WI38 (cell line): ENCODE measurements at regions not wholly inside any gene's neighbourhood (a gene's known extent, or its start where the extent isn't known, plus 50 kb on each side); places are given as distances from the start of the nearest gene placed in this dataset.

Experiments
- H3K4me3 ChIP-seq: 2 replicates; pipeline ENCODE4 v1.5.1; 2011; ENCODE audit warnings: low read depth, mild to moderate bottlenecking, control low read depth, low read length
- TF ChIP-seq, protein P1 (sequence below): IDR thresholded peaks from 2 replicates; pipeline ENCODE4 v1.5.1; 2012; ENCODE audit warnings: low read depth, mild to moderate bottlenecking, control low read depth, low read length

DNA sequence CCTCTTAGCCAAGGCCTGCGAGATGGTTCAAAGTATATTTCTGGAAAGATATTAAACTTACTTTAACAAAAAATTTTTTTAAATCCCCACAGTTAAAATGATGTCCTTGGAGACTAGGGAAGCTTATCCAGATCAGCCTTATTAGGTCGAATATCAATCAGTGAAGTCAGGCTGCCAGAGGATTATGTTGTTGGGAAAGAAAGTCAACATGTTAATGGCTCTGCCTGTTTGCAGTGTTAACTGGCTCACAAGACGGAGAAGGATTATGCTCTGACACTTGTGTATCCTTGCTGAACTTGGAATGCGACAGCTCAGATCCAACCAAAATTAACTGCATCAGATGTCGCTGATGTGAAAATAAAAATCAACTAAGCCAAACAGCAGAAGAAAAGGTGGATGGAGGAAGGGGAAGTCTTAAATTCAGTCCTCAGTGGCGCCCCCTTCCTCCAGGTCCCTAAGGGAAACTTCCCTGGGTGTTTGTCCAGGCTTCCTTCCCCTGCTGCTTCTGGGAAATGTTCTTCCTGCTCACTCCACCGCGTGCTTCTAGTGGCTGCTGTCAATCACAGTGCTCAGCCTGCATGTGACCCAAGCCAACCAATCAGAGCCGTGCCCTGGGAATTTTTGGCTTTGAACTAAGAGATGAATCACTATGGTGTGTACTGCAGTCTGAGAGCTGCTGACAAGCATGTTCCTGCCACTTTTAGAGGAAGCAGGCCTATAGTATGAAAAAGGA is 690.4 kb upstream of the NRP1 start:
- no peak overlapping the region for H3K4me3 ChIP-seq
- TF ChIP-seq, protein P1, sequence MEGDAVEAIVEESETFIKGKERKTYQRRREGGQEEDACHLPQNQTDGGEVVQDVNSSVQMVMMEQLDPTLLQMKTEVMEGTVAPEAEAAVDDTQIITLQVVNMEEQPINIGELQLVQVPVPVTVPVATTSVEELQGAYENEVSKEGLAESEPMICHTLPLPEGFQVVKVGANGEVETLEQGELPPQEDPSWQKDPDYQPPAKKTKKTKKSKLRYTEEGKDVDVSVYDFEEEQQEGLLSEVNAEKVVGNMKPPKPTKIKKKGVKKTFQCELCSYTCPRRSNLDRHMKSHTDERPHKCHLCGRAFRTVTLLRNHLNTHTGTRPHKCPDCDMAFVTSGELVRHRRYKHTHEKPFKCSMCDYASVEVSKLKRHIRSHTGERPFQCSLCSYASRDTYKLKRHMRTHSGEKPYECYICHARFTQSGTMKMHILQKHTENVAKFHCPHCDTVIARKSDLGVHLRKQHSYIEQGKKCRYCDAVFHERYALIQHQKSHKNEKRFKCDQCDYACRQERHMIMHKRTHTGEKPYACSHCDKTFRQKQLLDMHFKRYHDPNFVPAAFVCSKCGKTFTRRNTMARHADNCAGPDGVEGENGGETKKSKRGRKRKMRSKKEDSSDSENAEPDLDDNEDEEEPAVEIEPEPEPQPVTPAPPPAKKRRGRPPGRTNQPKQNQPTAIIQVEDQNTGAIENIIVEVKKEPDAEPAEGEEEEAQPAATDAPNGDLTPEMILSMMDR = no peak

DNA sequence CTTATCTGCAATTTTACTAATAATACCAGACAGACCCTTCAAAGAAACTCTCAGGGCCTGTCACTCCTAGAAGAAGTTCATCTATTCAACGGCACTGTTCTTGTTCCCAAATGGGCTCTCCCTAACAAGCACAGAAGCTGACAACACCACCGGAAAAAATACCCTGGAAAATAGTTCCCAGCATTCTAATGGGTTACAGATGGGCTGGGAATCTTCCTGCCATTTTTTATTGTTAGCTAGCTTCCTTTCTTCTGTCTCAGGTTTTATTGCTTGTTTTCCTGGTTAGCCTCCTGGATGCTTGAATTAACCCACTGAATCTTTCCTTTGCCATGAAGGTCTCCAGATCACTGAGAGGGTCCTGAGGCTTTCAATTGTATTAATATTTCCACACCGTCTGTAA is 689.8 kb upstream of the NRP1 start:
- H3K4me3 ChIP-seq = no peak overlapping the region
- TF ChIP-seq, protein P1 = no peak

DNA sequence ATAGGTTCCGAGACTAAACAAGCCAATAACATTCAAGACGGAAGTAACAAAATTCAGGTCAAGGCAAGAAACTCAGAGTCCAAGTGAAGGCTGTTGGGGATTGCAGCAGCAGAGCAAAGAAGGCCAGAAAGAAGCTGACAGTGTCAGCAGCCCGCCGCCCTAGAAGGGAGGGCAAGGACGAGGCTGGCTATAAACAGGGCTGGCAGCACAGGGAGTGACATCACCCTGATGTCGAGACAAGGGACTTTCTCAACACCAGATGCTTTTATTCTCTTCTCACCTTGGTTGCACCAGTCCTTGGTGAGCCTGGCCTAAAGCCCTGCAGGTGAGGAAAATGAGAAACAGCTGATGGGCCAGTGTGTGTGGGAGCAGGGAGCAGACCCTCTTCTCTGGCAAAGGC is 687.7 kb upstream of the NRP1 start:
- TF ChIP-seq, protein P1 = no peak
- no peak overlapping the region for H3K4me3 ChIP-seq

DNA sequence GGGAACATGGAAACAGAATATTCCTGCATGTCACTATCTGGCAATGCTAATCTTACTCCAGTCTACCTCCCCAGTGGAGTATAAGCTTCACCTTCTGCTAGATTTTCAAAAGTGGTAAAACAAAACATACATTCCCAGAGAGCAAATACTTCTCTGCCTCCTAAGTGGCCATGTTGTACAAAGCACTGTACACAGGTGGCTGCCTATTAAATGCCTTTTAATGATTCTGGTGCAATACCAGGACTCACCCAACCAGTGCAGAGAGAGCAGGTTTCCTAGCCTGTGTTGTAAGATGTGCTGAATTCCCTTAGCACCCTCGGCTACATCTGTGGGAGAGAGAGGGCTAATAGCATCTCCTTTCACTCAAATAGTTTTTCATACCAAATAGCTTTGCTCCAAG is 684.3 kb upstream of the NRP1 start:
- TF ChIP-seq, protein P1 = no peak
- H3K4me3 ChIP-seq = no peak overlapping the region

DNA sequence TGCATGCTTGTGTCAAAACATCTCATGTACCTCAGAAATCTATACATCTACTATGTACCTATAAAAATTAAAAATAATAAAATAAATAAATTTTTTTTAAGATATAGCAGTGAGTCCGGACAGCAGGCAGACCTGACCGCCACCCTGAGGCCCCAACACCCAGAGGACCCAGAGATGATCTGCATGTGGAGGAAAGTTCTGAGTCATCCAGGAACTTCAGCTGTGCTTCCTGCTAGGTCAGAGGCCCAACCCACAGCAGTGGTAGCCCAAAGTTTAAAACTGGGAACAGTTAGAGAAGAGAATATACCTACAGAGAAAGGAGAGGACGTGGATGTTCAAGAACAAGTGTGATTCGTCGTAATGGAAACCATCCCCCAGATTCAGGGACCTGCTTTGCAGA is 683.7 kb upstream of the NRP1 start:
- H3K4me3 ChIP-seq = no peak overlapping the region
- TF ChIP-seq, protein P1 = no peak

- H3K4me3 ChIP-seq = no peak overlapping the region
- TF ChIP-seq, protein P1 = no peak
Measured at GRCh38 chr10:34017281-34017680, 682.8 kb upstream of the NRP1 start.

DNA sequence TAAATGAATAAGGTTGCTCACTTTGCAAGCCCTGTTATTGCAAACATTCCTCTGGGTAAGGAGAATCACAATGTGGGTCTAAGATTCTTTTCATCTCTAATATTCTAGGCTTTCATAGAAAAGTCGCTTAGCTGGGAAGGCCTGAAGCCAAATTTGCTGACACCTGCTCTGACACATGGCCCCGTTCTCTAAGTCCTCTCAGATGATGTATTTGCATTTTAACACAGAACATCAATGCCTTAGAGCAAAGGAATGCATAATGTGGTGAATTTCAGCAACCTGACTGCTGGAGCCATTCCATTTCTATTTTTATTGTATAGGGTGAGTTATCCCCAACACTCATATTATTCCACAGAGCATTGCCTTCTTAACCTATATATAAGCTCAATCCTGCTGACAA is 682.1 kb upstream of the NRP1 start:
- TF ChIP-seq, protein P1 = no peak
- no peak overlapping the region for H3K4me3 ChIP-seq
